Caco-2 (cell line): ENCODE measurements at regions not wholly inside any gene's neighbourhood (a gene's known extent, or its start where the extent isn't known, plus 50 kb on each side); places are given as distances from the start of the nearest gene placed in this dataset.
A peak's percentile ranks its signal among the peaks of the same experiment; 100 is the strongest.

ENCODE experiments used
- BruUV-seq: library from RNA; stranded (reverse); fragments of 400-500 nt; replicated peaks from 2 replicates; lab custom pipeline; 2021; lab: Mats Ljungman, UMichigan
- CTCF ChIA-PET: fragments of 300-600 bp; sonication (Branson Sonifier 250); formaldehyde crosslinking; loops from one replicate; lab custom pipeline; 2022; ENCODE audit warnings: antibody characterized with exemption; lab: Charles Lee
- POLR2A ChIA-PET: fragments of 300-600 bp; sonication (Branson Sonifier 250); formaldehyde crosslinking; loops from one replicate; lab custom pipeline; 2022; ENCODE audit warnings: antibody characterized with exemption; lab: Charles Lee
- DNase-seq, 2 experiments: peaks; one replicate each; pipeline versions ENCODE4 v3.0.0 to v3.0.0-alpha.2; 2020 to 2022
- H3K27me3 ChIP-seq: replicated peaks from 2 replicates; pipeline ENCODE4 v1.6.0; 2011; ENCODE audit warnings: low read length; ENCODE audit not compliant: control insufficient read depth, insufficient read depth
- H3K36me3 ChIP-seq: 2 replicates; pipeline ENCODE4 v1.5.1; 2011; ENCODE audit warnings: low read length; ENCODE audit not compliant: control insufficient read depth, insufficient read depth
- H3K4me1 ChIP-seq: fragments of 250-450 bp; sonication (Bioruptor Pico); 2 replicates; pipeline ENCODE4 v1.5.1; 2020; ENCODE audit warnings: mild to moderate bottlenecking
- H3K4me3 ChIP-seq: 2 replicates; pipeline ENCODE4 v1.5.1; 2011; ENCODE audit warnings: low read depth, mild to moderate bottlenecking, control low read depth, low read length
- H3K9me3 ChIP-seq: fragments of 250-450 bp; sonication (Bioruptor Pico); 2 replicates; pipeline ENCODE4 v1.5.1; 2020; ENCODE audit warnings: mild to moderate bottlenecking, moderate library complexity
- H3K27ac Mint-ChIP-seq: one replicate; pipeline ENCODE4 v1.8.0; 2022; ENCODE audit warnings: mixed read lengths; ENCODE audit not compliant: unreplicated experiment
- H3K27me3 Mint-ChIP-seq: one replicate; pipeline ENCODE4 v1.8.0; 2022; ENCODE audit warnings: mixed read lengths; ENCODE audit not compliant: insufficient read depth, unreplicated experiment
- H3K36me3 Mint-ChIP-seq: one replicate; pipeline ENCODE4 v1.8.0; 2022; ENCODE audit warnings: mild to moderate bottlenecking, mixed read lengths; ENCODE audit not compliant: insufficient read depth, unreplicated experiment
- H3K4me1 Mint-ChIP-seq: one replicate; pipeline ENCODE4 v1.8.0; 2022; ENCODE audit warnings: low read depth, mixed read lengths; ENCODE audit not compliant: unreplicated experiment
- H3K4me3 Mint-ChIP-seq: one replicate; pipeline ENCODE4 v1.8.0; 2022; ENCODE audit warnings: mild to moderate bottlenecking, moderate library complexity, mixed read lengths; ENCODE audit not compliant: unreplicated experiment
- H3K9me3 Mint-ChIP-seq: one replicate; pipeline ENCODE4 v1.8.0; 2022; ENCODE audit warnings: mixed read lengths; ENCODE audit not compliant: unreplicated experiment
- intact Hi-C: fragments of 100-400 bp; cut with micrococcal nuclease; formaldehyde crosslinking; loops from one replicate; pipeline ENCODE4 v1.10.0; 2022; ENCODE audit not compliant: unreplicated experiment
- TF ChIP-seq, protein P1 (sequence below), 2 experiments: fragments of 200-600 bp in 1 of 2; IDR thresholded peaks; 1 replicate in 1 of 2; 2 replicates in 1 of 2; pipeline versions ENCODE4 v1.5.1 to v1.8.0; 2011 to 2022; ENCODE audit warnings: antibody characterized with exemption in 1 of 2, control low read depth in 1 of 2, inconsistent platforms in 1 of 2, low read depth in 1 of 2, low read length in 1 of 2, mild to moderate bottlenecking in 1 of 2, moderate library complexity in 1 of 2; ENCODE audit not compliant: insufficient read depth in 1 of 2, severe bottlenecking in 1 of 2, unreplicated experiment in 1 of 2

DNA sequence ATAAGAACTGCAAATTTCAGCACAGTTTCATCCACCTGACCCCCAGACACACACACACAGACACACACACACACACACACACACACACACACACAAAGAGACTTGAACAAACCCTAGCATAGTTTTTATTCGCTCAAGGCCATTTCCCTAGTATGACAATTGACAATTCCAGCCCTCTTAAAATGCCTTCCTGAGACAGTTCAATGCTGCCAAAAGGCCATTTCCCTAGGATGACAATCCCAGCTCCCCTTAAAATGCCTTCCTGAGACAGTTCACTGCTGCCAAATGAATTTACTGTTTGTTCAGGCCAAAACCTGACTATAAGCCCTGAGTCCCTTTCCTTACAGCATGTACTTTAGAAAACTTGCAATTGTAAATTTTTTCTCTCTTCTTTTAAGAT lies 259.5 kb upstream of the SLC7A11 start:
- H3K4me3 Mint-ChIP-seq = no peak overlapping the region
- H3K27me3 Mint-ChIP-seq = peaks cover 5% of the 10 kb centered on the region
- TF ChIP-seq, protein P1, sequence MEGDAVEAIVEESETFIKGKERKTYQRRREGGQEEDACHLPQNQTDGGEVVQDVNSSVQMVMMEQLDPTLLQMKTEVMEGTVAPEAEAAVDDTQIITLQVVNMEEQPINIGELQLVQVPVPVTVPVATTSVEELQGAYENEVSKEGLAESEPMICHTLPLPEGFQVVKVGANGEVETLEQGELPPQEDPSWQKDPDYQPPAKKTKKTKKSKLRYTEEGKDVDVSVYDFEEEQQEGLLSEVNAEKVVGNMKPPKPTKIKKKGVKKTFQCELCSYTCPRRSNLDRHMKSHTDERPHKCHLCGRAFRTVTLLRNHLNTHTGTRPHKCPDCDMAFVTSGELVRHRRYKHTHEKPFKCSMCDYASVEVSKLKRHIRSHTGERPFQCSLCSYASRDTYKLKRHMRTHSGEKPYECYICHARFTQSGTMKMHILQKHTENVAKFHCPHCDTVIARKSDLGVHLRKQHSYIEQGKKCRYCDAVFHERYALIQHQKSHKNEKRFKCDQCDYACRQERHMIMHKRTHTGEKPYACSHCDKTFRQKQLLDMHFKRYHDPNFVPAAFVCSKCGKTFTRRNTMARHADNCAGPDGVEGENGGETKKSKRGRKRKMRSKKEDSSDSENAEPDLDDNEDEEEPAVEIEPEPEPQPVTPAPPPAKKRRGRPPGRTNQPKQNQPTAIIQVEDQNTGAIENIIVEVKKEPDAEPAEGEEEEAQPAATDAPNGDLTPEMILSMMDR (IDR thresholded peaks at IDR 0.05; ENCODE audit: insufficient read depth in 1 of 2, low read depth in 1 of 2, low read length in 1 of 2, severe bottlenecking in 1 of 2, unreplicated experiment in 1 of 2) = no peak
- no peaks in the 10 kb centered on the region for H3K4me1 ChIP-seq
- no peak overlapping the region for H3K4me3 ChIP-seq
- no peak for DNase-seq
- no peaks in the 10 kb centered on the region for H3K36me3 ChIP-seq
- ChIA-PET CTCF (no interaction called here), POLR2A (no interaction called here)
- H3K9me3 Mint-ChIP-seq = peaks cover 17% of the 10 kb centered on the region
- no peaks in the 10 kb centered on the region for H3K27me3 ChIP-seq
- H3K36me3 Mint-ChIP-seq = peaks cover 6% of the 10 kb centered on the region
- H3K9me3 ChIP-seq = no peaks in the 10 kb centered on the region; the same call in 1 of the 2 replicates
- intact Hi-C loops = no loop called here
- H3K4me1 Mint-ChIP-seq = no peaks in the 10 kb centered on the region
- BruUV-seq = no TSS peak
- no peak overlapping the region for H3K27ac Mint-ChIP-seq

DNA sequence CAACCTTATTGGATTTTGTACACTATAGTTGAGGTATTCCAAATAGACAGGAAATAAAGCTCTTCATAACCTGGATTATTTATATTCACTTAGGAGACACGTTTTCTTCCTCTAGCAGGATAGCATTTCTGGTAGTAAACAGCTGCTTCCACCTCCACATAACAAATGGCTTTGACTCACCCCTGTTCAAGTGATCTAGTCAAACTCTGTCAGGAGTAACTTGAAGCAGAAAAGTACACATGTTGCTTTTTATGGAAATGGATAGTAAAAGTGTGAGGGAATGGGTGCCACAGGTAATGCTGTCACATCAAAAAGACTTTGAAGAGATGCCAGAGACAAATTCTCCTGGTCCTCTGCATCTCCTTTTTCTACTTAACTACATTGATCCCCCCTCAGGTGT lies 258.7 kb upstream of the SLC7A11 start:
- Histone ChIP-seq H3K27me3 (no peaks in the 10 kb centered on the region), H3K4me3 (no peak overlapping the region), H3K9me3 (no peaks in the 10 kb centered on the region; the same call in 1 of the 2 replicates), H3K36me3 (no peaks in the 10 kb centered on the region), H3K4me1 (no peaks in the 10 kb centered on the region)
- TF ChIP-seq, protein P1 (IDR thresholded peaks at IDR 0.05; ENCODE audit: insufficient read depth in 1 of 2, low read depth in 1 of 2, low read length in 1 of 2, severe bottlenecking in 1 of 2, unreplicated experiment in 1 of 2) = no peak
- CTCF ChIA-PET = interaction anchor here (0.7 kb wide), 1 partner anchor 149 kb away, joined by 3 read pairs; no protein-coding TSS in a partner anchor
- POLR2A ChIA-PET = no interaction called here
- intact Hi-C loops = no loop called here
- DNase-seq = no peak
- Mint-ChIP-seq H3K27ac (no peak overlapping the region), H3K36me3 (peaks cover 6% of the 10 kb centered on the region), H3K9me3 (peaks cover 10% of the 10 kb centered on the region), H3K4me3 (no peak overlapping the region), H3K27me3 (peaks cover 5% of the 10 kb centered on the region), H3K4me1 (no peaks in the 10 kb centered on the region)
- BruUV-seq = no TSS peak

DNA sequence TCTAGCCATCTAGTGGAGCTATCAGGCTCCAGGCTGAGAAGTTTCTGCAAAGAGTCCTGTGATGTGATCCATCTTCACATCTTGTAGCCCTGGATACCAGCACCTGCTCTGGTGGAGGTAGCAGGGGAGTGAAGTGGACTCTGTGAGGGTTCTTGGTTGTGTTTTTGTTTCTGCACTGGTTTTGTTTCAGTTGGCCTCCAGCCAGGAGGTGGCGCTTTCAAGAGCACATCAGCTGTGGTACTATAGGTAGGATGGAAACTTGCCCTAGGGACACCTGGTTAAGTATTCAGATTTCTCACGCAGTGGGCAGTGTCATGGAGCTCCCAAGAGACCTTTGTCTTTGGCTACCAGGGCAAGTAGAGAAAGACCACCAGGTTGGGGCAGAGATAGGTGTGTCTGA lies 257.5 kb upstream of the SLC7A11 start:
- DNase-seq = peak in 1 of 2 experiments; percentile 5
- POLR2A ChIA-PET = no interaction called here
- intact Hi-C loops = loop anchor here (1.0 to 5.0 kb wide), 3 partner anchors 23 to 373 kb away; partner anchors contain the start of gene SLC7A11
- H3K9me3 ChIP-seq = no peaks in the 10 kb centered on the region; the same call in 1 of the 2 replicates
- CTCF ChIA-PET = no interaction called here
- H3K4me1 ChIP-seq = no peaks in the 10 kb centered on the region
- TF ChIP-seq, protein P1 (IDR thresholded peaks at IDR 0.05; ENCODE audit: insufficient read depth in 1 of 2, low read depth in 1 of 2, low read length in 1 of 2, severe bottlenecking in 1 of 2, unreplicated experiment in 1 of 2) = no peak
- no peaks in the 10 kb centered on the region for H3K27me3 ChIP-seq
- peaks cover 6% of the 10 kb centered on the region for H3K36me3 Mint-ChIP-seq
- H3K4me3 ChIP-seq = no peak overlapping the region
- no peak overlapping the region for H3K4me3 Mint-ChIP-seq
- no TSS peak for BruUV-seq
- no peaks in the 10 kb centered on the region for H3K9me3 Mint-ChIP-seq
- no peaks in the 10 kb centered on the region for H3K4me1 Mint-ChIP-seq
- H3K27ac Mint-ChIP-seq = no peak overlapping the region
- H3K27me3 Mint-ChIP-seq = peaks cover 5% of the 10 kb centered on the region
- no peaks in the 10 kb centered on the region for H3K36me3 ChIP-seq
